ENCODE measurements at regions not wholly inside any gene's neighbourhood (a gene's known extent, or its start where the extent isn't known, plus 50 kb on each side); places are given as distances from the start of the nearest gene placed in this dataset.

DNA sequence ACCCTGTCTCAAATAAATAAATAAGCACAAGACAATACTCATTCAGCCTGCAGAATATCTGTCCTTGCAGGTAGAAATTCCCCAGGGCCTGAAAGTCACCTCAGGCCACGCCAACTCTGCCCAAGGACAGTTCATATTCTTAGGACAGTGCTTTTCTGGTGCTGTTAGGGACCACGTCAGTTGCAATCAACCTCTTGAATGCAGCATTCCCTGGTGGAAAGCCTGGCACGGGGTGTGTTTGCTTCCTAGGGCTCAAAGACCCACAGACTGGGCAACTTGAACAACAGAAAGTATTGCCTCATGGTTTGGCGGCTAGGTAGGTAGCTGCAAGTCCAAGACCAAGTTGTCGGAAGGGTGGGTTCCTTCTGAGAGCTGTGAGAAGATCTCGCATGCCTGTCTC lies 160.3 kb downstream of the KCTD15 start:
- Histone ChIP-seq H3K27me3 (replicated peaks in 1 of 2; ENCODE audit: control insufficient read depth in 2 of 2, insufficient read depth in 2 of 2, low read length in 1 of 2) (no peaks in the 10 kb centered on the region; a peak in 1 of 4 replicates), H2AFZ (ENCODE audit: control insufficient read depth, low read depth, low read length) (no peak overlapping the region), H3K4me1 (ENCODE audit: control insufficient read depth, insufficient read depth, low read length) (no peaks in the 10 kb centered on the region), H3K79me2 (ENCODE audit: control insufficient read depth, insufficient read depth, low read length) (no peaks in the 10 kb centered on the region), H3K9ac (ENCODE audit: control insufficient read depth, insufficient read depth, low read length) (no peak overlapping the region), H3K4me3 (no peak overlapping the region), H4K20me1 (ENCODE audit: control insufficient read depth, insufficient read depth) (no peaks in the 10 kb centered on the region), H3K9me3 (replicated peaks; ENCODE audit: control insufficient read depth, insufficient read depth, low read length) (no peaks in the 10 kb centered on the region), H3K27ac (ENCODE audit: control insufficient read depth, insufficient read depth) (no peak overlapping the region), H3K36me3 (ENCODE audit: control insufficient read depth in 2 of 2, insufficient read depth in 2 of 2, low read length in 1 of 2) (no peaks in the 10 kb centered on the region), H3K4me2 (ENCODE audit: control insufficient read depth, insufficient read depth) (no peak overlapping the region)
- ChIA-PET CTCF (no interaction called here), SMC1A (ENCODE audit: uncharacterized antibody, unreplicated experiment) (no interaction called here), POLR2A (no interaction called here), RAD21 (ENCODE audit: unreplicated experiment) (no interaction called here)
- WGBS (ENCODE audit: insufficient coverage, insufficient replicate concordance, low lambda C conversion rate, missing lambda C conversion rate) = 10% methylated on average over 6 of the region's 6 CpGs
- FAIRE-seq (no peak), ATAC-seq (no peak), DNase-seq (ENCODE audit: low read depth, low spot score) (no peak)
- no TSS peak for BruUV-seq (replicated peaks)
- TF ChIP-seq SIN3A (IDR thresholded peaks at IDR 0.05; ENCODE audit: low read depth, low read length) (no peak), ESRRA (IDR thresholded peaks at IDR 0.05; ENCODE audit: low read length) (no peak), ZNF207 (IDR thresholded peaks at IDR 0.05; ENCODE audit: borderline replicate concordance) (no peak), ZNF622 (IDR thresholded peaks at IDR 0.05) (no peak)
- TF ChIP-seq, protein P1, sequence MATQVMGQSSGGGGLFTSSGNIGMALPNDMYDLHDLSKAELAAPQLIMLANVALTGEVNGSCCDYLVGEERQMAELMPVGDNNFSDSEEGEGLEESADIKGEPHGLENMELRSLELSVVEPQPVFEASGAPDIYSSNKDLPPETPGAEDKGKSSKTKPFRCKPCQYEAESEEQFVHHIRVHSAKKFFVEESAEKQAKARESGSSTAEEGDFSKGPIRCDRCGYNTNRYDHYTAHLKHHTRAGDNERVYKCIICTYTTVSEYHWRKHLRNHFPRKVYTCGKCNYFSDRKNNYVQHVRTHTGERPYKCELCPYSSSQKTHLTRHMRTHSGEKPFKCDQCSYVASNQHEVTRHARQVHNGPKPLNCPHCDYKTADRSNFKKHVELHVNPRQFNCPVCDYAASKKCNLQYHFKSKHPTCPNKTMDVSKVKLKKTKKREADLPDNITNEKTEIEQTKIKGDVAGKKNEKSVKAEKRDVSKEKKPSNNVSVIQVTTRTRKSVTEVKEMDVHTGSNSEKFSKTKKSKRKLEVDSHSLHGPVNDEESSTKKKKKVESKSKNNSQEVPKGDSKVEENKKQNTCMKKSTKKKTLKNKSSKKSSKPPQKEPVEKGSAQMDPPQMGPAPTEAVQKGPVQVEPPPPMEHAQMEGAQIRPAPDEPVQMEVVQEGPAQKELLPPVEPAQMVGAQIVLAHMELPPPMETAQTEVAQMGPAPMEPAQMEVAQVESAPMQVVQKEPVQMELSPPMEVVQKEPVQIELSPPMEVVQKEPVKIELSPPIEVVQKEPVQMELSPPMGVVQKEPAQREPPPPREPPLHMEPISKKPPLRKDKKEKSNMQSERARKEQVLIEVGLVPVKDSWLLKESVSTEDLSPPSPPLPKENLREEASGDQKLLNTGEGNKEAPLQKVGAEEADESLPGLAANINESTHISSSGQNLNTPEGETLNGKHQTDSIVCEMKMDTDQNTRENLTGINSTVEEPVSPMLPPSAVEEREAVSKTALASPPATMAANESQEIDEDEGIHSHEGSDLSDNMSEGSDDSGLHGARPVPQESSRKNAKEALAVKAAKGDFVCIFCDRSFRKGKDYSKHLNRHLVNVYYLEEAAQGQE (IDR thresholded peaks at IDR 0.05; ENCODE audit: low read depth, low read length) = no peak
- intact Hi-C loops (cut with micrococcal nuclease; ENCODE audit: unreplicated experiment) (no loop called here), in situ Hi-C loops (cut with MboI) (no loop called here)

DNA sequence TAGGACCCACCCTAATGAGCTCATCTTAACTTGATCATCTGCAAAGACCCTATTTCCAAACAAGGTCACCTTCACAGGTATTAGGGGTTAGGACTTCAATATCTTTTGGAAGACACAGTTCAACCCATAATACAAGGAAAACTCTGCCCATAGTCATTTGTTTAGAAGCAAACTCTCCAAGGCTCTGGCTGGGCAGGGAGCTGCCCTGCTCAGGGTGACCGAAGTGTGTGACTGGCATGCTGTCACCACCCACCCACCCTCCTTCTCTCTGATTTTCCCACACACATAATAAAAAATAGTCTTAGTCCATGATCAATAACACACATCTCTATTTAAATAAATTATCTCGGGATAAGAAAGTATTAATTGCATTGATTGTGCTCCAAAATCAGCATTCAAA lies 161.1 kb downstream of the KCTD15 start:
- SMC1A ChIA-PET (ENCODE audit: uncharacterized antibody, unreplicated experiment) = no interaction called here
- Histone ChIP-seq H3K27me3 (replicated peaks in 1 of 2; ENCODE audit: control insufficient read depth in 2 of 2, insufficient read depth in 2 of 2, low read length in 1 of 2) (no peaks in the 10 kb centered on the region; a peak in 1 of 4 replicates), H3K79me2 (ENCODE audit: control insufficient read depth, insufficient read depth, low read length) (no peaks in the 10 kb centered on the region), H2AFZ (ENCODE audit: control insufficient read depth, low read depth, low read length) (no peak overlapping the region), H3K9me3 (replicated peaks; ENCODE audit: control insufficient read depth, insufficient read depth, low read length) (no peaks in the 10 kb centered on the region), H3K4me1 (ENCODE audit: control insufficient read depth, insufficient read depth, low read length) (no peaks in the 10 kb centered on the region), H3K4me3 (no peak overlapping the region), H4K20me1 (ENCODE audit: control insufficient read depth, insufficient read depth) (no peaks in the 10 kb centered on the region), H3K36me3 (ENCODE audit: control insufficient read depth in 2 of 2, insufficient read depth in 2 of 2, low read length in 1 of 2) (no peaks in the 10 kb centered on the region), H3K4me2 (ENCODE audit: control insufficient read depth, insufficient read depth) (no peak overlapping the region), H3K27ac (ENCODE audit: control insufficient read depth, insufficient read depth) (no peak overlapping the region), H3K9ac (ENCODE audit: control insufficient read depth, insufficient read depth, low read length) (no peak overlapping the region)
- POLR2A ChIA-PET = no interaction called here
- WGBS (ENCODE audit: insufficient coverage, insufficient replicate concordance, low lambda C conversion rate, missing lambda C conversion rate) = 0% methylated on average over 2 of the region's 2 CpGs
- intact Hi-C loops (cut with micrococcal nuclease; ENCODE audit: unreplicated experiment) (no loop called here), in situ Hi-C loops (cut with MboI) (no loop called here)
- no TSS peak for BruUV-seq (replicated peaks)
- DNase-seq (ENCODE audit: low read depth, low spot score) (no peak), ATAC-seq (no peak), FAIRE-seq (no peak)
- RAD21 ChIA-PET (ENCODE audit: unreplicated experiment) = no interaction called here
- CTCF ChIA-PET = no interaction called here
- TF ChIP-seq, protein P2, sequence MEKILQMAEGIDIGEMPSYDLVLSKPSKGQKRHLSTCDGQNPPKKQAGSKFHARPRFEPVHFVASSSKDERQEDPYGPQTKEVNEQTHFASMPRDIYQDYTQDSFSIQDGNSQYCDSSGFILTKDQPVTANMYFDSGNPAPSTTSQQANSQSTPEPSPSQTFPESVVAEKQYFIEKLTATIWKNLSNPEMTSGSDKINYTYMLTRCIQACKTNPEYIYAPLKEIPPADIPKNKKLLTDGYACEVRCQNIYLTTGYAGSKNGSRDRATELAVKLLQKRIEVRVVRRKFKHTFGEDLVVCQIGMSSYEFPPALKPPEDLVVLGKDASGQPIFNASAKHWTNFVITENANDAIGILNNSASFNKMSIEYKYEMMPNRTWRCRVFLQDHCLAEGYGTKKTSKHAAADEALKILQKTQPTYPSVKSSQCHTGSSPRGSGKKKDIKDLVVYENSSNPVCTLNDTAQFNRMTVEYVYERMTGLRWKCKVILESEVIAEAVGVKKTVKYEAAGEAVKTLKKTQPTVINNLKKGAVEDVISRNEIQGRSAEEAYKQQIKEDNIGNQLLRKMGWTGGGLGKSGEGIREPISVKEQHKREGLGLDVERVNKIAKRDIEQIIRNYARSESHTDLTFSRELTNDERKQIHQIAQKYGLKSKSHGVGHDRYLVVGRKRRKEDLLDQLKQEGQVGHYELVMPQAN (conservative IDR thresholded peaks at IDR 0.05) = no peak
- TF ChIP-seq, protein P3, sequence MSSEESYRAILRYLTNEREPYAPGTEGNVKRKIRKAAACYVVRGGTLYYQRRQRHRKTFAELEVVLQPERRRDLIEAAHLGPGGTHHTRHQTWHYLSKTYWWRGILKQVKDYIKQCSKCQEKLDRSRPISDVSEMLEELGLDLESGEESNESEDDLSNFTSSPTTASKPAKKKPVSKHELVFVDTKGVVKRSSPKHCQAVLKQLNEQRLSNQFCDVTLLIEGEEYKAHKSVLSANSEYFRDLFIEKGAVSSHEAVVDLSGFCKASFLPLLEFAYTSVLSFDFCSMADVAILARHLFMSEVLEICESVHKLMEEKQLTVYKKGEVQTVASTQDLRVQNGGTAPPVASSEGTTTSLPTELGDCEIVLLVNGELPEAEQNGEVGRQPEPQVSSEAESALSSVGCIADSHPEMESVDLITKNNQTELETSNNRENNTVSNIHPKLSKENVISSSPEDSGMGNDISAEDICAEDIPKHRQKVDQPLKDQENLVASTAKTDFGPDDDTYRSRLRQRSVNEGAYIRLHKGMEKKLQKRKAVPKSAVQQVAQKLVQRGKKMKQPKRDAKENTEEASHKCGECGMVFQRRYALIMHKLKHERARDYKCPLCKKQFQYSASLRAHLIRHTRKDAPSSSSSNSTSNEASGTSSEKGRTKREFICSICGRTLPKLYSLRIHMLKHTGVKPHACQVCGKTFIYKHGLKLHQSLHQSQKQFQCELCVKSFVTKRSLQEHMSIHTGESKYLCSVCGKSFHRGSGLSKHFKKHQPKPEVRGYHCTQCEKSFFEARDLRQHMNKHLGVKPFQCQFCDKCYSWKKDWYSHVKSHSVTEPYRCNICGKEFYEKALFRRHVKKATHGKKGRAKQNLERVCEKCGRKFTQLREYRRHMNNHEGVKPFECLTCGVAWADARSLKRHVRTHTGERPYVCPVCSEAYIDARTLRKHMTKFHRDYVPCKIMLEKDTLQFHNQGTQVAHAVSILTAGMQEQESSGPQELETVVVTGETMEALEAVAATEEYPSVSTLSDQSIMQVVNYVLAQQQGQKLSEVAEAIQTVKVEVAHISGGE (CRISPR knock-in tag; IDR thresholded peaks at IDR 0.05) = no peak
- no peak for TF ChIP-seq RFX5 (IDR thresholded peaks at IDR 0.05; ENCODE audit: low read depth, low read length)
- TF ChIP-seq NFXL1 (IDR thresholded peaks at IDR 0.05; ENCODE audit: borderline replicate concordance) = no peak

All from GM12878 (cell line).